GM23248 (cell line): ENCODE measurements at regions not wholly inside any gene's neighbourhood (a gene's known extent, or its start where the extent isn't known, plus 50 kb on each side); places are given as distances from the start of the nearest gene placed in this dataset. TPM values are rescaled to one million over a fixed set of nuclear protein-coding genes. Genes with fewer than 3 reads are reported as not detected.
A peak's percentile ranks its signal among the peaks of the same experiment; 100 is the strongest.

Experiments used
- DNase-seq: peaks from one replicate; pipeline ENCODE4 v3.0.0-alpha.2; 2015
- H2AFZ ChIP-seq: fragments of 200-600 bp; sonication (generic); 2 replicates; pipeline ENCODE4 v1.6.1; 2016; ENCODE audit warnings: antibody characterized with exemption
- H3F3A ChIP-seq: fragments of 200-600 bp; sonication (generic); 2 replicates; pipeline ENCODE4 v1.6.1; 2016; ENCODE audit warnings: mild to moderate bottlenecking, antibody characterized with exemption, mixed run types; ENCODE audit not compliant: insufficient read depth
- H3K27ac ChIP-seq: fragments of 200-600 bp; sonication (generic); 2 replicates; pipeline ENCODE4 v1.5.1; 2016; ENCODE audit warnings: mild to moderate bottlenecking
- H3K27me3 ChIP-seq: fragments of 200-600 bp; sonication (generic); replicated peaks from 2 replicates; pipeline ENCODE4 v1.6.1; 2016; ENCODE audit warnings: mild to moderate bottlenecking; ENCODE audit not compliant: insufficient read depth
- H3K36me3 ChIP-seq: fragments of 200-600 bp; sonication (generic); 2 replicates; pipeline ENCODE4 v1.6.1; 2016; ENCODE audit warnings: low read depth, mild to moderate bottlenecking
- H3K4me1 ChIP-seq: fragments of 200-600 bp; sonication (generic); 2 replicates; pipeline ENCODE4 v1.6.1; 2016; ENCODE audit warnings: mild to moderate bottlenecking; ENCODE audit not compliant: insufficient read depth
- H3K4me2 ChIP-seq: fragments of 200-600 bp; sonication (generic); one replicate; pipeline ENCODE4 v1.6.1; 2016; ENCODE audit warnings: mild to moderate bottlenecking; ENCODE audit not compliant: unreplicated experiment
- H3K4me3 ChIP-seq: fragments of 200-600 bp; sonication (generic); 2 replicates; pipeline ENCODE4 v1.5.1; 2016; ENCODE audit warnings: mild to moderate bottlenecking
- H3K79me2 ChIP-seq: fragments of 200-600 bp; sonication (generic); 2 replicates; pipeline ENCODE4 v1.6.1; 2016; ENCODE audit warnings: mild to moderate bottlenecking; ENCODE audit not compliant: insufficient read depth
- H3K9ac ChIP-seq: fragments of 200-600 bp; sonication (generic); 2 replicates; pipeline ENCODE4 v1.6.1; 2016; ENCODE audit warnings: mild to moderate bottlenecking
- H3K9me2 ChIP-seq: fragments of 200-600 bp; sonication (generic); 2 replicates; pipeline ENCODE4 v1.6.1; 2016; ENCODE audit warnings: mixed run types, mild to moderate bottlenecking, moderate library complexity; ENCODE audit not compliant: insufficient read depth
- H3K9me3 ChIP-seq: fragments of 200-600 bp; sonication (generic); one replicate; pipeline ENCODE4 v1.6.1; 2017; ENCODE audit warnings: low read depth
- H4K20me1 ChIP-seq: fragments of 200-600 bp; sonication (generic); 2 replicates; pipeline ENCODE4 v1.6.0; 2016; ENCODE audit not compliant: insufficient read depth
- EZH2 ChIP-seq: fragments of 200-600 bp; sonication (generic); IDR thresholded peaks from 2 replicates; pipeline ENCODE4 v1.6.1; 2018; ENCODE audit warnings: antibody characterized with exemption, mild to moderate bottlenecking; ENCODE audit not compliant: insufficient read depth, poor library complexity, severe bottlenecking
- EZH2phosphoT487 ChIP-seq: fragments of 200-600 bp; sonication (generic); IDR thresholded peaks from 2 replicates; pipeline ENCODE4 v1.6.1; 2018; ENCODE audit warnings: antibody characterized with exemption, moderate library complexity, mild to moderate bottlenecking, low read depth; ENCODE audit not compliant: insufficient read depth
- WGBS, 2 experiments: methylation state at CpG; one replicate each; pipeline ENCODE4 v1.1.6; 2015 to 2017; ENCODE audit warnings: low lambda C conversion rate in 2 of 2, low coverage in 1 of 2; ENCODE audit errors: missing lambda C conversion rate in 2 of 2; 5-methylcytosine and 5-hydroxymethylcytosine counted together
- in situ Hi-C: fragments of 300-500 bp; cut with MboI; formaldehyde crosslinking; loops from 2 replicates; pipeline ENCODE4 v1.15.0; 2020
- small RNA-seq: library from RNA; depleted of rRNA; stranded (forward); fragments of <200 nt; gene quantifications from one replicate; pipeline ENCODE3, GENCODE V24; 2014; ENCODE audit warnings: low read depth, low replicate concordance

DNA sequence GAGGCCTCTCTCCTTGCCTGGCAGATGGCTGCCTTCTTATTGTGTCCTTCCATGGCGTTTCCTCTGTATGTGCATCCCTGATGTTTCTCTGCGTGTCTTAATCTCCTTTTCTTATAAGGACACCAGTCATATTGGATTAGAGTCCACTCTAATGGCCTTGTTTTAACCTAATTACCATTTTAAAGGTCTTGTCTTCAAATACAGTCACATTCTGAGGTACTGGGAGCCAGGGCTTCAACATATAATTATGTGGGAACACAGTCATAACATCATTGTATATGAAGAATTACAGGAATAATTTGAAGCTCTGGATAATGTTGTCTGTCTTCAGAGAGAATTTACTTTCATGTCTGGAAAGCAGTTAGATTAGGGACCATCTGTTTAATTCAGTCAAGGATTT lies 56.4 kb upstream of the PTGFR start:
- Histone ChIP-seq H3K36me3 (no peaks in the 10 kb centered on the region), H3F3A (peaks cover under 1% of the 10 kb centered on the region; the same call in 1 of the 2 replicates), H3K9ac (no peak overlapping the region), H2AFZ (no peak overlapping the region), H3K4me3 (no peak overlapping the region), H3K4me2 (no peak overlapping the region), H4K20me1 (no peaks in the 10 kb centered on the region), H3K27ac (no peak overlapping the region), H3K4me1 (no peaks in the 10 kb centered on the region), H3K79me2 (no peaks in the 10 kb centered on the region), H3K9me2 (no peaks in the 10 kb centered on the region), H3K27me3 (no peaks in the 10 kb centered on the region), H3K9me3 (no peaks in the 10 kb centered on the region)
- 91 to 92% methylated on average over 2 of the region's 2 CpGs for WGBS, 2 experiments
- no peak for DNase-seq
- in situ Hi-C loops, result no loop called here
- TF ChIP-seq EZH2phosphoT487 (no peak), EZH2 (no peak)

DNA sequence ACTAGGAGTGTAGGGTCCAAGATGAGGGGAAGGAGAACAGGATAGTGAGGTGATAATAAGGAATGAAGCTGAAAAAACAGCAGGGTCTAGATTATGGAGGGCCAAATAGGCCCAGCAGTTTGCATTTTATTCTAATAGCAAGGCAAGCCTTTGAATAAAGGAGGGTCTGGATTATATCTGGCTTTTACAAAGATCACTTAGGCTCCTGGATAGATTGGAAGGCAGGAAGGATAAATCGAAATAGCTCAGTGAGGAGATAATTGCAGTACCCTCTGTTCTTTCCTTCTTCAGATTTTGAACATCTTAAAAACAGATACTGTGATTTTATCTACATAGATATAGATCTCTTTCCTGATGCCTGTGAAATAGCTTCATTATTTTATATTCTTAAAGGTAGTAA lies 53.8 kb upstream of the PTGFR start:
- Histone ChIP-seq H3K79me2 (no peaks in the 10 kb centered on the region), H3F3A (peaks cover 25% of the 10 kb centered on the region), H3K4me3 (no peak overlapping the region), H4K20me1 (no peaks in the 10 kb centered on the region), H3K36me3 (no peaks in the 10 kb centered on the region), H2AFZ (no peak overlapping the region), H3K27me3 (no peaks in the 10 kb centered on the region), H3K27ac (no peak overlapping the region), H3K9ac (no peak overlapping the region), H3K4me1 (peaks cover 20% of the 10 kb centered on the region), H3K4me2 (no peak overlapping the region), H3K9me3 (no peaks in the 10 kb centered on the region), H3K9me2 (no peaks in the 10 kb centered on the region)
- in situ Hi-C loops, result no loop called here
- 89 to 96% methylated on average over 1 of the region's 1 CpG for WGBS, 2 experiments
- no peak for TF ChIP-seq EZH2phosphoT487
- TF ChIP-seq EZH2, result no peak
- no peak for DNase-seq

DNA sequence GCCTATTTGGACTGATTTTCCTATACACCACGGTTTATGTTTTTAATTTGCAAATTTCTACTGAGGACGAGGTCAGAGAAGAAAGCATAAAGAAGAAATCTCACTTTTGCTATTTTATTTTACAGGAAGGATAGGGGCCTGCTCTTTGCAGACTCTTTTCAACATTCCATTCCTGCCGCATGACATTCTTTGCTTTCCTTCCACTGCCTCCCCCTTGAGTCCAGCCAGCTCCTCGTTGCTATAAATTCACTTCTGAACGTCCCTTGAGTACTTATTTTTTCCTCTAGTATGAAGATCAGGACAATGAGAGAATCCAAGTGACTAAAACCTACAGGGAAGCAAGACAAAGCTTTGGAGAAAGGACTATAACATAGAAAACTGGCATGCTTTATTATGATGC lies 53.4 kb upstream of the PTGFR start:
- H2AFZ ChIP-seq, result no peak overlapping the region
- H3K4me1 ChIP-seq, result peaks cover 24% of the 10 kb centered on the region
- H3K9me3 ChIP-seq, result no peaks in the 10 kb centered on the region
- in situ Hi-C loops, result no loop called here
- no peak overlapping the region for H3K9ac ChIP-seq
- TF ChIP-seq EZH2 (no peak), EZH2phosphoT487 (no peak)
- H3K4me3 ChIP-seq, result no peak overlapping the region
- H3K9me2 ChIP-seq, result no peaks in the 10 kb centered on the region
- H3K4me2 ChIP-seq, result no peak overlapping the region
- DNase-seq, result no peak
- H3K79me2 ChIP-seq, result no peaks in the 10 kb centered on the region
- WGBS, 2 experiments, result 72 to 83% methylated on average over 5 of the region's 5 CpGs
- H3K36me3 ChIP-seq, result no peaks in the 10 kb centered on the region
- peaks cover 29% of the 10 kb centered on the region for H3F3A ChIP-seq
- H3K27ac ChIP-seq, result no peak overlapping the region
- no peaks in the 10 kb centered on the region for H3K27me3 ChIP-seq
- H4K20me1 ChIP-seq, result no peaks in the 10 kb centered on the region

DNA sequence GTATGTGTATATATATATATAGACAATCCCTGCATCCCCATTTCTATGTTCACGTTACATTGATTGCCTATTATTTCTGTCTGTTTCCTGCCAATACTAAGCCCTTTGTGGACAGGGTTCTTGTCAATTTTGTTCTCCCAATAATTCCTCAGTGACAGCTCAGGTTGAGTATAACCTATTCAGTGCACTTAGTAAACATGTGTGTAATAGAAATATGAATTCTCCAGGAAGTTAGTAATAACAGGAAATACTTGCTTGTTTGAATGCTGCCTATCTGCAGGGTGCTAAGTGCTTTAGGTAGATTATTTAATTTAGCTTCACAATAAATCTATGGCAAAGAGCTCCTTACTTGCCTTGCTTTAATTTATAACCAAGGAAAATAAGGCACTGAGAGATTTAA lies 52.8 kb upstream of the PTGFR start:
- Histone ChIP-seq H3K36me3 (no peaks in the 10 kb centered on the region), H3K9me3 (no peaks in the 10 kb centered on the region), H4K20me1 (no peaks in the 10 kb centered on the region), H3K27me3 (no peaks in the 10 kb centered on the region), H3K79me2 (no peaks in the 10 kb centered on the region), H3K4me1 (peaks cover 27% of the 10 kb centered on the region), H3K9ac (no peak overlapping the region), H3K4me2 (no peak overlapping the region), H3K27ac (no peak overlapping the region), H3K4me3 (no peak overlapping the region), H3F3A (peaks cover 33% of the 10 kb centered on the region), H2AFZ (no peak overlapping the region), H3K9me2 (no peaks in the 10 kb centered on the region)
- no peak for DNase-seq
- 94 to 100% methylated on average over 1 of the region's 1 CpG for WGBS, 2 experiments
- TF ChIP-seq EZH2, result no peak
- TF ChIP-seq EZH2phosphoT487, result no peak
- in situ Hi-C loops, result no loop called here

DNA sequence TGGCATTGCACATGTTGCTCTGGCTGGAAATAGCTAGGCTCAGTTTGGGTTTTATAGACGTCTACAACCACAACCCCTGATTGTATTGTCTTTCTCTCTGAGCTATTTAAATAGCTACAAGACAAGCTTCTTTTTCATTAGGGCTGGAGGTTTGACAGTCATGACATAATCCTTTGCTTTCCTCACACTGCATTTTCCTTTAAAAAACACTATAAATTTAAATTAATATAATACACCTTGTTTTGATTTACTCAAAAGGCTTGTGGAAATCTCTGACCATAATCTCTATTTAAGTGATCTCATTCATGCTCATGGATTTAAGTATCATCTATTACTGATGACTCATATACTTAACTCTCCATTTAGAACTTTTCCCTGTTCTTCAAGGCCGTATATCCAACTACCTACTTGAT lies 50.4 kb upstream of the PTGFR start:
- no peaks in the 10 kb centered on the region for H4K20me1 ChIP-seq
- H3K79me2 ChIP-seq, result no peaks in the 10 kb centered on the region
- peak; percentile 82 for DNase-seq
- H3K36me3 ChIP-seq, result no peaks in the 10 kb centered on the region
- in situ Hi-C loops, result no loop called here
- no peak overlapping the region for H3K4me2 ChIP-seq
- WGBS, 2 experiments, result 13 to 16% methylated on average over 2 of the region's 2 CpGs
- no peak overlapping the region for H3K9ac ChIP-seq
- no peaks in the 10 kb centered on the region for H3K9me3 ChIP-seq
- peaks cover 27% of the 10 kb centered on the region for H3K4me1 ChIP-seq
- no peak overlapping the region for H2AFZ ChIP-seq
- TF ChIP-seq EZH2phosphoT487, result no peak
- no peak for TF ChIP-seq EZH2
- H3K4me3 ChIP-seq, result no peak overlapping the region
- H3K27me3 ChIP-seq, result no peaks in the 10 kb centered on the region
- H3K9me2 ChIP-seq, result no peaks in the 10 kb centered on the region
- H3K27ac ChIP-seq, result no peak overlapping the region
- H3F3A ChIP-seq, result peaks cover 33% of the 10 kb centered on the region

Small RNAs in the stretch of these regions (small RNA-seq; reads per million reads assigned to genes)
- gene AC096531.1, result not detected
- gene RNA5SP23, result not detected
